ENCODE measurements at regions not wholly inside any gene's neighbourhood (a gene's known extent, or its start where the extent isn't known, plus 50 kb on each side); places are given as distances from the start of the nearest gene placed in this dataset.

GRCh38 chr2:7601990-7602389 lies 684.8 kb downstream of the RNF144A start:
- TF ChIP-seq, protein P1, sequence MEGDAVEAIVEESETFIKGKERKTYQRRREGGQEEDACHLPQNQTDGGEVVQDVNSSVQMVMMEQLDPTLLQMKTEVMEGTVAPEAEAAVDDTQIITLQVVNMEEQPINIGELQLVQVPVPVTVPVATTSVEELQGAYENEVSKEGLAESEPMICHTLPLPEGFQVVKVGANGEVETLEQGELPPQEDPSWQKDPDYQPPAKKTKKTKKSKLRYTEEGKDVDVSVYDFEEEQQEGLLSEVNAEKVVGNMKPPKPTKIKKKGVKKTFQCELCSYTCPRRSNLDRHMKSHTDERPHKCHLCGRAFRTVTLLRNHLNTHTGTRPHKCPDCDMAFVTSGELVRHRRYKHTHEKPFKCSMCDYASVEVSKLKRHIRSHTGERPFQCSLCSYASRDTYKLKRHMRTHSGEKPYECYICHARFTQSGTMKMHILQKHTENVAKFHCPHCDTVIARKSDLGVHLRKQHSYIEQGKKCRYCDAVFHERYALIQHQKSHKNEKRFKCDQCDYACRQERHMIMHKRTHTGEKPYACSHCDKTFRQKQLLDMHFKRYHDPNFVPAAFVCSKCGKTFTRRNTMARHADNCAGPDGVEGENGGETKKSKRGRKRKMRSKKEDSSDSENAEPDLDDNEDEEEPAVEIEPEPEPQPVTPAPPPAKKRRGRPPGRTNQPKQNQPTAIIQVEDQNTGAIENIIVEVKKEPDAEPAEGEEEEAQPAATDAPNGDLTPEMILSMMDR (IDR thresholded peaks at IDR 0.05), result no peak
- no peak for TF ChIP-seq POLR2A (IDR thresholded peaks at IDR 0.05)
